ENCODE measurements at regions not wholly inside any gene's neighbourhood (a gene's known extent, or its start where the extent isn't known, plus 50 kb on each side); places are given as distances from the start of the nearest gene placed in this dataset.

- no peaks in the 10 kb centered on the region for H3K9me3 ChIP-seq (ENCODE audit: control insufficient read depth in 2 of 2, low read length in 2 of 2)
- H3K36me3 ChIP-seq (ENCODE audit: control insufficient read depth in 2 of 2, insufficient read depth in 2 of 2, low read length in 2 of 2) = no peaks in the 10 kb centered on the region
- H3K4me3 ChIP-seq (ENCODE audit: low read length in 2 of 2) = no peak overlapping the region
- peaks cover 5 to 21% of the 10 kb centered on the region in 2 donors for H3K4me1 ChIP-seq (ENCODE audit: control insufficient read depth in 2 of 2, insufficient read depth in 2 of 2, low read length in 2 of 2)
- no peaks in the 10 kb centered on the region for H3K27me3 ChIP-seq (ENCODE audit: control insufficient read depth in 2 of 2, insufficient read depth in 2 of 2, low read length in 2 of 2)
- H3K27ac ChIP-seq (ENCODE audit: low read depth in 2 of 2, low read length in 2 of 2) = no peak overlapping the region
- H3K9ac ChIP-seq (ENCODE audit: low read depth in 1 of 2, low read length in 2 of 2) = no peak overlapping the region
Measured at GRCh38 chr2:8620611-8621382, 61.1 kb upstream of the ID2 start.

DNA sequence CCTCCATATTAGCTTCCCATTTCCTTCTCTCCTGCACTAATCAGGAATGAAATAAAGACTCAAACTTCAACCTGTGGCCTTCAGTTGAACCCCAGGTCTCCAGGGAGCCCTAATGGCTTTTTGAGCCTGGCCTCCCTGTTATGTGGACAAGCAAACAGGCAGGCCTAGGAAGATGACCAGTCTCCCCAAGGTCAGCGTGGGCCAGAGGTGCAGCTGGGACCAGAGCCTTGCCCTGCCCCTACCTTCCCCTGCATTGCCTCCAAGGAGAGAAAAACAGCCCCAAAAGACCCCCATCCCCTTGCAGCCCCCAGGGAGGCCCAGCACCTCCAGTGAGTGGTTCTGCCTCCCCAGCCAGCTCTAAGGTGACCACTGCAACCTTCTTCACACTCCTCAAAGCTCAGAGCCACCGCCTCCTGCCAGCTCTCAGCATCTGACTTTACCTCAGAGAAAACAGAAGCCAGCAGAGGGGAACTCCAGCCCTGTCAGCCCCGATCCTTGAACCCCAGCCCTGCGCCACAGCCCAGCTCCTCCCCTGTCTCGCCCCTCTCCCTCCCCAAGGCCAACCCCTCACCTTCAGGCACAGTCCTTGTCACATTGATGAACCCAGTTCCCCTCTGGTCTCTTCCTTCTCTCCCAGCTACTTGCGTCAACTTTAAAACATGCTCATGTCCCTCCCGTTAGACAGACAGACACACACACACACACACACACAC is 59.5 kb upstream of the ID2 start:
- Histone ChIP-seq H3K9ac (ENCODE audit: low read depth in 1 of 2, low read length in 2 of 2) (no peak overlapping the region), H3K27ac (ENCODE audit: low read depth in 2 of 2, low read length in 2 of 2) (no peak overlapping the region), H3K36me3 (ENCODE audit: control insufficient read depth in 2 of 2, insufficient read depth in 2 of 2, low read length in 2 of 2) (no peaks in the 10 kb centered on the region), H3K4me3 (ENCODE audit: low read length in 2 of 2) (no peak overlapping the region), H3K4me1 (ENCODE audit: control insufficient read depth in 2 of 2, insufficient read depth in 2 of 2, low read length in 2 of 2) (peaks cover 17 to 36% of the 10 kb centered on the region in 2 donors), H3K27me3 (ENCODE audit: control insufficient read depth in 2 of 2, insufficient read depth in 2 of 2, low read length in 2 of 2) (no peaks in the 10 kb centered on the region), H3K9me3 (ENCODE audit: control insufficient read depth in 2 of 2, low read length in 2 of 2) (no peaks in the 10 kb centered on the region)

DNA sequence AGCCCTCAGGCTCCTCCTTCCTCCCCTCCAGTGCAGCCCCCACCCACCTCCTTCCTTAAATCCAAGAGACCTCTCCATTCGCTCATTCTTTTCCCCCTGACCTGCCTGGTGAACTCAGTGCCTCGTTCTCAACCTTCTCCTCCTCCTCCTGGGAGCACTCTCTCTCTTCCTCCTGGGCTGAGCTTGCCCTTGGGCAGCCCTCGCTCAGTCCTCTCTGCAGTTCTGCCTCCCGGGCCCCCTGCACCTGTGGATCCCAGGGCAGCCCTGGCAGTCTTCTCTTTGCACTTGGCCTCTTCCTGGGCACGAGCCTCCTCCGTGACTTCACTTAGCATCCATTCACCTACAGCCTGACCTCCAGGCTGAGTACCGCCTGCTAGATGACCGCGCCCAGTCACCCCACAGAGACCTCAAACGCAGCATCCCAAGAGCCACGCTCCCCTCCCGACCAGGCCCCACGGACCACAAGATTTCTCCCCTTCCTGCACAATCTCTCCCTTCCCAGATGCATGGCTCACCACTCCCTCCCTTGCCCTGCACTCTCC is 58.9 kb upstream of the ID2 start:
- Histone ChIP-seq H3K9me3 (ENCODE audit: control insufficient read depth in 2 of 2, low read length in 2 of 2) (no peaks in the 10 kb centered on the region), H3K4me3 (ENCODE audit: low read length in 2 of 2) (no peak overlapping the region), H3K36me3 (ENCODE audit: control insufficient read depth in 2 of 2, insufficient read depth in 2 of 2, low read length in 2 of 2) (no peaks in the 10 kb centered on the region), H3K9ac (ENCODE audit: low read depth in 1 of 2, low read length in 2 of 2) (no peak overlapping the region), H3K4me1 (ENCODE audit: control insufficient read depth in 2 of 2, insufficient read depth in 2 of 2, low read length in 2 of 2) (peaks cover 21 to 42% of the 10 kb centered on the region in 2 donors), H3K27me3 (ENCODE audit: control insufficient read depth in 2 of 2, insufficient read depth in 2 of 2, low read length in 2 of 2) (no peaks in the 10 kb centered on the region), H3K27ac (ENCODE audit: low read depth in 2 of 2, low read length in 2 of 2) (no peak overlapping the region)

- no peaks in the 10 kb centered on the region for H3K9me3 ChIP-seq (ENCODE audit: control insufficient read depth in 2 of 2, low read length in 2 of 2)
- no peaks in the 10 kb centered on the region for H3K36me3 ChIP-seq (ENCODE audit: control insufficient read depth in 2 of 2, insufficient read depth in 2 of 2, low read length in 2 of 2)
- no peak overlapping the region for H3K9ac ChIP-seq (ENCODE audit: low read depth in 1 of 2, low read length in 2 of 2)
- H3K27me3 ChIP-seq (ENCODE audit: control insufficient read depth in 2 of 2, insufficient read depth in 2 of 2, low read length in 2 of 2) = no peaks in the 10 kb centered on the region
- H3K4me1 ChIP-seq (ENCODE audit: control insufficient read depth in 2 of 2, insufficient read depth in 2 of 2, low read length in 2 of 2) = peaks cover 27 to 48% of the 10 kb centered on the region in 2 donors
- no peak overlapping the region for H3K27ac ChIP-seq (ENCODE audit: low read depth in 2 of 2, low read length in 2 of 2)
- H3K4me3 ChIP-seq (ENCODE audit: low read length in 2 of 2) = no peak overlapping the region
Measured at GRCh38 chr2:8623576-8623957, 58.3 kb upstream of the ID2 start.

DNA sequence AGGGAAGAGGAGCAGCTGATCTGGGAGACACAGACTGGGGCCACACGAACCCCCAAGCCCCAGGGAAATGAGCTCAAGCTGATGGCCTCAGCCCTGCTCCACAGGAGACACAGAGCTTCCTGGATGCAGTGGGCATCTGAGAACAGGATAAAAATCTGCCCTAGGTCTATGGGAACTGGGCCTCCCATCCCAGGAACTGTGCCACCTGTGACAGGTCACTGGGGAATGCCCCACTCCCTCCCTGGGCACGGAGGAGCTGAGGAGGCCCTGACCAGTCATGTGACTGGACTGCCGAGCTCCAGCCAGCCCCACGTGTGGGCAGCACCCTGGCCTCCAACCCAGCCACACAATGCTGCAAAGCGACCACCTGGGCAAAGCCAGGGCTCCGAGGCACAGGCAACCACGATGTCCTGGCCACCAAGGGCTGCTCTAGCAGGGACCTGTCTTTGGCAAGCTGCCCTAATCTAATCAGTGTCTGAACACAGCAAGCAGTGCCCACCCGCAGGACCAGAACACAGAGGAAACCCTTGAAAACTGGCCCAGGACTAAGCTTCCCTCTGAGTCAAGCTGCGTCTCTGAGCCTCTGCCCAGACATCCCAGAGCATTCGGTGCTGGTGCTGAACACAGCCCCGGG is 57.8 kb upstream of the ID2 start:
- no peak overlapping the region for H3K4me3 ChIP-seq (ENCODE audit: low read length in 2 of 2)
- no peaks in the 10 kb centered on the region for H3K9me3 ChIP-seq (ENCODE audit: control insufficient read depth in 2 of 2, low read length in 2 of 2)
- no peaks in the 10 kb centered on the region for H3K36me3 ChIP-seq (ENCODE audit: control insufficient read depth in 2 of 2, insufficient read depth in 2 of 2, low read length in 2 of 2)

GRCh38 chr2:8624855-8625398 is 56.9 kb upstream of the ID2 start:
- Histone ChIP-seq H3K9ac (ENCODE audit: low read depth in 1 of 2, low read length in 2 of 2) (no peak overlapping the region), H3K27ac (ENCODE audit: low read depth in 2 of 2, low read length in 2 of 2) (peak overlapping the region in 1 of 2 donors; percentile 59), H3K4me1 (ENCODE audit: control insufficient read depth in 2 of 2, insufficient read depth in 2 of 2, low read length in 2 of 2) (peaks cover 37 to 53% of the 10 kb centered on the region in 2 donors)

More for the DNA sequence above, 57.8 kb upstream of the ID2 start:
- peaks cover 32 to 53% of the 10 kb centered on the region in 2 donors for H3K4me1 ChIP-seq (ENCODE audit: control insufficient read depth in 2 of 2, insufficient read depth in 2 of 2, low read length in 2 of 2)
- no peaks in the 10 kb centered on the region for H3K27me3 ChIP-seq (ENCODE audit: control insufficient read depth in 2 of 2, insufficient read depth in 2 of 2, low read length in 2 of 2)
- H3K9ac ChIP-seq (ENCODE audit: low read depth in 1 of 2, low read length in 2 of 2) = no peak overlapping the region
- H3K27ac ChIP-seq (ENCODE audit: low read depth in 2 of 2, low read length in 2 of 2) = no peak overlapping the region

GRCh38 chr2:8625399-8626300 is 56.2 kb upstream of the ID2 start:
- H3K27ac ChIP-seq (ENCODE audit: low read depth in 2 of 2, low read length in 2 of 2) = peak overlapping the region in 1 of 2 donors; percentile 59
- no peak overlapping the region for H3K4me3 ChIP-seq (ENCODE audit: low read length in 2 of 2)
- H3K4me1 ChIP-seq (ENCODE audit: control insufficient read depth in 2 of 2, insufficient read depth in 2 of 2, low read length in 2 of 2) = peaks cover 37 to 53% of the 10 kb centered on the region in 2 donors
- no peaks in the 10 kb centered on the region for H3K9me3 ChIP-seq (ENCODE audit: control insufficient read depth in 2 of 2, low read length in 2 of 2)
- peak overlapping the region in 1 of 2 donors; percentile 79 for H3K9ac ChIP-seq (ENCODE audit: low read depth in 1 of 2, low read length in 2 of 2)
- H3K36me3 ChIP-seq (ENCODE audit: control insufficient read depth in 2 of 2, insufficient read depth in 2 of 2, low read length in 2 of 2) = no peaks in the 10 kb centered on the region
- no peaks in the 10 kb centered on the region for H3K27me3 ChIP-seq (ENCODE audit: control insufficient read depth in 2 of 2, insufficient read depth in 2 of 2, low read length in 2 of 2)

More at GRCh38 chr2:8624855-8625398, 56.9 kb upstream of the ID2 start:
- H3K9me3 ChIP-seq (ENCODE audit: control insufficient read depth in 2 of 2, low read length in 2 of 2) = no peaks in the 10 kb centered on the region
- no peaks in the 10 kb centered on the region for H3K27me3 ChIP-seq (ENCODE audit: control insufficient read depth in 2 of 2, insufficient read depth in 2 of 2, low read length in 2 of 2)
- H3K4me3 ChIP-seq (ENCODE audit: low read length in 2 of 2) = no peak overlapping the region
- no peaks in the 10 kb centered on the region for H3K36me3 ChIP-seq (ENCODE audit: control insufficient read depth in 2 of 2, insufficient read depth in 2 of 2, low read length in 2 of 2)

GRCh38 chr2:8626572-8626971 is 55.3 kb upstream of the ID2 start:
- Histone ChIP-seq H3K9me3 (ENCODE audit: control insufficient read depth in 2 of 2, low read length in 2 of 2) (no peaks in the 10 kb centered on the region), H3K4me3 (ENCODE audit: low read length in 2 of 2) (no peak overlapping the region), H3K27ac (ENCODE audit: low read depth in 2 of 2, low read length in 2 of 2) (peak overlapping the region; percentile 93 to 94), H3K9ac (ENCODE audit: low read depth in 1 of 2, low read length in 2 of 2) (peak overlapping the region in 1 of 2 donors; percentile 79), H3K4me1 (ENCODE audit: control insufficient read depth in 2 of 2, insufficient read depth in 2 of 2, low read length in 2 of 2) (peaks cover 37 to 49% of the 10 kb centered on the region in 2 donors), H3K27me3 (ENCODE audit: control insufficient read depth in 2 of 2, insufficient read depth in 2 of 2, low read length in 2 of 2) (no peaks in the 10 kb centered on the region), H3K36me3 (ENCODE audit: control insufficient read depth in 2 of 2, insufficient read depth in 2 of 2, low read length in 2 of 2) (no peaks in the 10 kb centered on the region)

DNA sequence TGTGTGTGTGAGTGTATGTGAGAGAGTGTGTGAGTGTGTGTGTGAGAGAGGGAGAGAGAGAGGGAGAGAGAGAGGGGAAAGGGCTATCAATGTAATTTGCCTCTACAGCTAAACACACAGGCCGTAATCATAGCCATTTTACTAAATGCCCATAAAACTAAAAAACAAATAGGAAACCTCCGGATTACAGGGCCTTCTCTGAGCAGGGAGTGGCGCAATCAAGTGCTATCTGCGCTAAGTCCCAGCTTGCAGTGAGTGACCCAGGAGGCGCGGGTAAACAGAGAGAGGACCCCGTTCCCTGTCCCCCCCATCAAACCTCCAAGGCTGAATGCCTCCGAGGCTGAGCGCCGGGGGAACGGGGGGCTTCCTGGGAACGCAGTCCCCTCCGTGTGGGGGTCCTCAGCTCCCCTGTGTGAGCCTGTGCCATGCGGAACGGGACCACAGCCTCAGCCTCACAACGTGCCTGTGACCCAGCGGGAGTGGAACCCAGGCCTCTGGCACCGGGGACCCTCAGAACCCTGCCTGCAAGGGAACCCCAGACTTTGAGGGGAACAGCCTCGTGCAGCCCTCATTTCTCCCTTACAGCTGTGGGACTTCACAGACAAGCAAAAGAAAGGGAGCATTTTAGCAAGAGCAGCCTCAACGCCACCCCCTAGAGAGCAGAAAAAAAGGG is 54.7 kb upstream of the ID2 start:
- H3K4me3 ChIP-seq (ENCODE audit: low read length in 2 of 2) = peak overlapping the region; percentile 57 to 58
- no peaks in the 10 kb centered on the region for H3K27me3 ChIP-seq (ENCODE audit: control insufficient read depth in 2 of 2, insufficient read depth in 2 of 2, low read length in 2 of 2)
- H3K36me3 ChIP-seq (ENCODE audit: control insufficient read depth in 2 of 2, insufficient read depth in 2 of 2, low read length in 2 of 2) = no peaks in the 10 kb centered on the region
- H3K4me1 ChIP-seq (ENCODE audit: control insufficient read depth in 2 of 2, insufficient read depth in 2 of 2, low read length in 2 of 2) = peaks cover 37 to 49% of the 10 kb centered on the region in 2 donors
- peak overlapping the region; percentile 56 to 79 for H3K9ac ChIP-seq (ENCODE audit: low read depth in 1 of 2, low read length in 2 of 2)
- peak overlapping the region; percentile 93 to 94 for H3K27ac ChIP-seq (ENCODE audit: low read depth in 2 of 2, low read length in 2 of 2)
- no peaks in the 10 kb centered on the region for H3K9me3 ChIP-seq (ENCODE audit: control insufficient read depth in 2 of 2, low read length in 2 of 2)
